Fibroblast of mammary gland (primary cell): ENCODE measurements at regions not wholly inside any gene's neighbourhood (a gene's known extent, or its start where the extent isn't known, plus 50 kb on each side); places are given as distances from the start of the nearest gene placed in this dataset.
"Not testable (repeated sequence)": the region's sequence is repeated elsewhere in the genome, so short reads cannot be mapped to it uniquely, and the experiment has no call there.

Source experiments
- DNase-seq: peaks from one replicate; pipeline ENCODE4 v3.0.0-alpha.2; 2010; ENCODE audit warnings: low read depth
- H3K4me3 ChIP-seq: 2 replicates; pipeline ENCODE4 v1.5.1; 2011; ENCODE audit warnings: low read depth, mild to moderate bottlenecking, low read length, moderate library complexity; ENCODE audit not compliant: control insufficient read depth
- TF ChIP-seq, protein P1 (sequence below): conservative IDR thresholded peaks from 2 replicates; pipeline ENCODE4 v1.5.1; 2011; ENCODE audit warnings: low read depth, low read length, inconsistent platforms; ENCODE audit not compliant: control insufficient read depth, insufficient read depth

- no peak for DNase-seq
- H3K4me3 ChIP-seq: no peak overlapping the region
- TF ChIP-seq, protein P1, sequence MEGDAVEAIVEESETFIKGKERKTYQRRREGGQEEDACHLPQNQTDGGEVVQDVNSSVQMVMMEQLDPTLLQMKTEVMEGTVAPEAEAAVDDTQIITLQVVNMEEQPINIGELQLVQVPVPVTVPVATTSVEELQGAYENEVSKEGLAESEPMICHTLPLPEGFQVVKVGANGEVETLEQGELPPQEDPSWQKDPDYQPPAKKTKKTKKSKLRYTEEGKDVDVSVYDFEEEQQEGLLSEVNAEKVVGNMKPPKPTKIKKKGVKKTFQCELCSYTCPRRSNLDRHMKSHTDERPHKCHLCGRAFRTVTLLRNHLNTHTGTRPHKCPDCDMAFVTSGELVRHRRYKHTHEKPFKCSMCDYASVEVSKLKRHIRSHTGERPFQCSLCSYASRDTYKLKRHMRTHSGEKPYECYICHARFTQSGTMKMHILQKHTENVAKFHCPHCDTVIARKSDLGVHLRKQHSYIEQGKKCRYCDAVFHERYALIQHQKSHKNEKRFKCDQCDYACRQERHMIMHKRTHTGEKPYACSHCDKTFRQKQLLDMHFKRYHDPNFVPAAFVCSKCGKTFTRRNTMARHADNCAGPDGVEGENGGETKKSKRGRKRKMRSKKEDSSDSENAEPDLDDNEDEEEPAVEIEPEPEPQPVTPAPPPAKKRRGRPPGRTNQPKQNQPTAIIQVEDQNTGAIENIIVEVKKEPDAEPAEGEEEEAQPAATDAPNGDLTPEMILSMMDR: no peak
Measured at GRCh38 chr3:35921718-35922117, 282.4 kb downstream of the ARPP21 start.

DNA sequence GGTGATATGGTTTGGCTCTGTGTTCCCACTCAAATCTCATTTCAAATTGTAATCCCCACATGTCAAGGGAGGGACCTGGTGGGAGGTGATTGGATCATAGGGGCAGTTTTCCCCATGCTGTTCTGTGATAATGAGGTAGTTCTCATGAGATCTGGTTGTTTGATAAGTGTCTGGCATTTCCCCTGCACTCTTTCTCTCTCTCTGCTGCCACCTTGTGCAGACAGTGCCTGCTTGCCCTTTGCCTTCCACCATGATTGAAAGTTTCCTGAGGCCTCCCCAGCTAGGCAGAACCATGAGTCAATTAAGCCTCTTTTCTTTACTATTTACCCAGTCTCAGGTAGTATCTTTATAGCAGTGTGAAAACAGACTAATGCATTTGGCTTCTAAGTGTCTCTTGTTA lies 284.7 kb downstream of the ARPP21 start:
- not testable (repeated sequence) for H3K4me3 ChIP-seq
- DNase-seq: peak; percentile 23
- TF ChIP-seq, protein P1: peak; percentile 45

GRCh38 chr3:35927441-35927840 lies 288.1 kb downstream of the ARPP21 start:
- no peak for DNase-seq
- TF ChIP-seq, protein P1: no peak
- no peak overlapping the region for H3K4me3 ChIP-seq

DNA sequence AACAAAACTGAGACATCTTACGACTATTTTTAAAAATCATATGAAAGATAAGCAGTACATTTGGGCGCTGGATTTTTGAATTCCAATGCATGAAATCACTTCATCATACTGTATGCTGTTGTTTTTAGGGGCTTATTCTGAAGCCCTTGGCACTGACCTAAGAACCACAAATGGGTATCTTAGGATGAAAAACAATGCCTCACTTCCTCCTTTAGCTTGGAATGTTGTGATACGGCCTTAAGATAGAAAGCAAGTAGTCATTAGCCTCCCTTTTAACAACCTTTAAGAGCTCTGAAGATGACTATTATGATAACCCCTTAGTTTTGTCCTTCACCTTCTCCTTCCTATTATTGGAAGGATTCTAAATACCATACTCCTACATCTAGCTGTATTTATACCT lies 289.8 kb downstream of the ARPP21 start:
- DNase-seq: peak; percentile 10
- TF ChIP-seq, protein P1: no peak
- H3K4me3 ChIP-seq: no peak overlapping the region

GRCh38 chr3:35931867-35932266 lies 292.5 kb downstream of the ARPP21 start:
- H3K4me3 ChIP-seq: no peak overlapping the region
- TF ChIP-seq, protein P1: no peak
- no peak for DNase-seq

DNA sequence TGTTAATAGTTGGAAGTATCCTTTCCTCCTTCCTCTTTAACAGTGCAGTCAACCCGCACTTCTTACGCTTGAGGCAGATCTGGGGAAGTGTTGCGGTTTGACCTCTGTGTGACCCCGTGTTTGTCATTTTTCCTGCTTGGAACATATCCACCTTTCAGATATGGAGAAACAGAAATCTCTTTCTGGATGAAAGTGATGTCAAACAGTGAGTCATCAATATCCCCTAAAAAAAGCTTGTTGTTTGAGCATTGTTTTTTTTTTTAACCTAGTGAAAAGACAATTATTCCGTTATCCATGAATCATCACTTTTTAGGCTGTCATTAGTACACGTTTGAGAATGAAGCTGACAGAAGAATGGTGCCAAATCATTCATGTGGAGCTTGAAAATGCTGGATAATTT lies 293.7 kb downstream of the ARPP21 start:
- H3K4me3 ChIP-seq: no peak overlapping the region
- peak; percentile 94 for DNase-seq
- TF ChIP-seq, protein P1: no peak

- TF ChIP-seq, protein P1: no peak
- no peak overlapping the region for H3K4me3 ChIP-seq
- peak; percentile 66 for DNase-seq
Measured at GRCh38 chr3:35936571-35936970, 297.2 kb downstream of the ARPP21 start.
